ENCODE measurements at regions not wholly inside any gene's neighbourhood (a gene's known extent, or its start where the extent isn't known, plus 50 kb on each side); places are given as distances from the start of the nearest gene placed in this dataset.

- TF ChIP-seq TAF1 (conservative IDR thresholded peaks at IDR 0.05) (no peak), CTCF (IDR thresholded peaks at IDR 0.05; ENCODE audit: low read depth, low read length, missing input control) (no peak), GABPA (IDR thresholded peaks at IDR 0.05 in 1 of 2, conservative IDR thresholded peaks at IDR 0.05 in 1 of 2) (no peak), SP1 (IDR thresholded peaks at IDR 0.05) (no peak), RAD21 (IDR thresholded peaks at IDR 0.05) (no peak), REST (IDR thresholded peaks at IDR 0.05) (no peak), FOXA1 (IDR thresholded peaks at IDR 0.05) (no peak), ATF3 (IDR thresholded peaks at IDR 0.05) (no peak), EGR1 (IDR thresholded peaks at IDR 0.05; ENCODE audit: low read depth in 2 of 2) (no peak), YY1 (IDR thresholded peaks at IDR 0.05) (no peak)
Observed at GRCh38 chr14:86714575-86714974, 1184.6 kb downstream of the FLRT2 start.
